ENCODE measurements at regions not wholly inside any gene's neighbourhood (a gene's known extent, or its start where the extent isn't known, plus 50 kb on each side); places are given as distances from the start of the nearest gene placed in this dataset.

GRCh38 chr13:75135325-75135825 is 346.6 kb downstream of the TBC1D4 start:
- no peak overlapping the region for H3K4me3 ChIP-seq (ENCODE audit: low read depth, low read length)

GRCh38 chr13:75132701-75133695 is 349.0 kb downstream of the TBC1D4 start:
- no peak overlapping the region for H3K4me3 ChIP-seq (ENCODE audit: low read depth, low read length)

DNA sequence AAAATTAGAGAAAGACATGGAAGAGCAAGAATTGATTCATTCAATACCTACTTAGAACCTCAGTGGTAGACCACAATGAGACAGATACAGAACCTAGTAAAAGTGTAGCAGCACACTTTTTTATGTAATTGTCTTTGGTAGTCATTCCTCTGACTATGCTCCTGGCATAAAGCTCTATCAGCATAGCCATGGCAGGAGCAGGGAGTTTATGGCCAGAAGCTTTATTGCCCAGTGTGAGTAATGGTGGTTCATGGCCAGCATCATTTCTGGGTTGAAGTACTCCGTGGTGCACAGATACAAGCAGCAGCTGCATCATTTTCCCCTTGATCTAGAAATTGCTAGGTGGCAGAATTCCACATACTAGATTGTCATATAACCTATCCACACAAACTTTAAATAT is 352.6 kb downstream of the TBC1D4 start:
- no peak overlapping the region for H3K4me3 ChIP-seq (ENCODE audit: low read depth, low read length)

- no peak overlapping the region for H3K4me3 ChIP-seq (ENCODE audit: low read depth, low read length)
Observed at GRCh38 chr13:75124415-75124814, 357.6 kb downstream of the TBC1D4 start.

DNA sequence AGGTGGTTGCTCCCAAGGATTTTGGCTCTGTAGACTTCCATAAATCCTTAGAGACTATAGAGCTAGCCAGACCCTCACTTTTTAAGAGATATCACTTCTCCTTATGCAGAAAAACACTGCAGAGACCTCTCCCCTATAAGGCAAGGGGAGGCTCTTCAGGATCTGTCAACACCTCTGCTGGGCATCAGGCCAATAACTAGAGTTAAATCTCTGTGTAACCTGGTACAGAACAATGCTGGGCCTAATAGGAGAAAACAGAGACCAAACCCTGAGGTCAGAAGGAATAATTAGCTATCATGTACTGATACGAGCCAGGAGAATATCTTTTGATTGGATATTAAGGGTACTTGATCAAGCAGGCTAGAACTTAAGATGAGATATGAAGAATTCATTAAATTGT is 358.5 kb downstream of the TBC1D4 start:
- H3K4me3 ChIP-seq (ENCODE audit: low read depth, low read length), result no peak overlapping the region

- no peak overlapping the region for H3K4me3 ChIP-seq (ENCODE audit: low read depth, low read length)
Observed at GRCh38 chr13:75120085-75120484, 361.9 kb downstream of the TBC1D4 start.

GRCh38 chr13:75115171-75115570 is 366.8 kb downstream of the TBC1D4 start:
- no peak overlapping the region for H3K4me3 ChIP-seq (ENCODE audit: low read depth, low read length)

GRCh38 chr13:75103976-75104375 is 378.0 kb downstream of the TBC1D4 start:
- H3K4me3 ChIP-seq (ENCODE audit: low read depth, low read length), result no peak overlapping the region

- no peak overlapping the region for H3K4me3 ChIP-seq (ENCODE audit: low read depth, low read length)
Observed at GRCh38 chr13:75102001-75102716, 379.8 kb downstream of the TBC1D4 start.

DNA sequence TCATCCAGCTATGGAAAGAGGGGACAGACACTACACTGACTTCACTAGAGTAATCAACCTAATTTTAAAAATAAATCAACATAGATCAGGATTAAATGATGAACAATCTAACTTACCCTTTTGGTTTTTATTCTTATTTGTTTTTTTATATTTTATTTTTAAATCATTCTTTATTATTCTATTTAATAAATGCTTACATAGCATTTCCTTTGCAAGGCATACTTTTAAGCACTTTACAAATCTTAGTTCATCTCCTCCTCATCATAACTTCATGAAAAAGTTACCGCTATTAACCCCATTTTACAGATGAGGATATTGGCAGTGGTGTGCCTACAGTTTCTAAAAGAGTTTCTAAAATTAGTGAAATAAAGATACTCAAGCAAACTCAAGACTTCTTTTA is 380.6 kb downstream of the TBC1D4 start:
- H3K4me3 ChIP-seq (ENCODE audit: low read depth, low read length), result no peak overlapping the region

DNA sequence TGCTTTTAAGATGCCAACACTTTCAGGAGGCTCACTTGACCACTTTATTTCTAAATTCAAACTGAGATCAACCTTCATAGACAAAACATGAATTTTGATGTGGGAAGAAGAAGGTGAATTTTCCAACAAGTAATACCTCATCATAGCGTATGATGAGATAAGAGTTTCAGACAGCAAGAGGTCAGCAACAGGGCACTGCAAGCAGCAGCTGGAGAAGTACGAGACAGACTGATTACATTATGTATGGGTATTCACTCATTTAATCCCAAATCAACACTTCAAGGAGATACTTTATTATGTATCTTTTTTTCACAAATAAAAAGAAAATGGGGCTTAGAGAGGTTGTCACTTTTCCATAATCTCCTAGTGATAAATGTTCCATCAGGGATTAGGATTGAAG is 389.8 kb downstream of the TBC1D4 start:
- H3K4me3 ChIP-seq (ENCODE audit: low read depth, low read length), result no peak overlapping the region

GRCh38 chr13:75091718-75092117 is 390.3 kb downstream of the TBC1D4 start:
- no peak overlapping the region for H3K4me3 ChIP-seq (ENCODE audit: low read depth, low read length)

- H3K4me3 ChIP-seq (ENCODE audit: low read depth, low read length), result no peak overlapping the region
Observed at GRCh38 chr13:75090872-75091615, 390.9 kb downstream of the TBC1D4 start.

DNA sequence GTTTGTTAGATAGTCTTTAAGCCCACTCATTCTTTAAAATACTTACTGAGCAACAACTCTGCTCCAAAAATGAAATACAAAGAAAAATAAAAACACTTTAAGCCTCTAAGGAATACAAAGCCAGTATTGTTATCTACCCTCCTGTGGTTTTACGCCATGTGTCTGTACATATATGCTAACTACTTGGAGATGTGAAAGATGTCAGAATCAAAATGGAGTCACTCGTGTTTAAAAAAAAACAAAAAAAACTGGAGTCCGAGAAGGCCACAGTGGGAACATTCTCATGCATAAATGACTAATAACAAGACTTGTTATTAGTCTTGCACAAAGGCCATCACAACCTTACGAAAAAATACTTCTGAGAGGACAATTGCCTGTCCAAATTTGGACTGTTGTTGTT is 393.1 kb downstream of the TBC1D4 start:
- H3K4me3 ChIP-seq (ENCODE audit: low read depth, low read length), result no peak overlapping the region

- H3K4me3 ChIP-seq (ENCODE audit: low read depth, low read length), result no peak overlapping the region
Observed at GRCh38 chr13:75079226-75079625, 402.7 kb downstream of the TBC1D4 start.

GRCh38 chr13:75076476-75076875 is 405.5 kb downstream of the TBC1D4 start:
- no peak overlapping the region for H3K4me3 ChIP-seq (ENCODE audit: low read depth, low read length)

DNA sequence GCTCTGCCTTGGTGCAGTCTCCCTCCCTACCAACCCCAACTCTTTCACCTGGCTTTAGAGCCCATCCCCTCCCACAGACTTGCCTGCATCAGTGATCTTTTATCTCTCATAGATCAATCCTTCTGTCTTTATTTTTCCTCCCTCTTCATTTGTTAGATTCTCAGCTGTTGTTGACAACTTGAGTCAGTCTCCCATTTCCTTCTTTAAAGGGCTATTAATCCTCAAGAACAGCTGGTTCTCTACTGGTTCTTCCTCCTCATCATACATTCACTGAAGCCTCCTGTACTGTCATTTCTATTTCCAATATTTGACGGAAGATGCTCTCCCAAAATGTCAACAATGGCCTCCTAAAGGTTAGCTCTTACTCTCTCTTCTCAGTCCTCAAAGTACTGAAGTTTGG is 408.2 kb downstream of the TBC1D4 start:
- no peak overlapping the region for H3K4me3 ChIP-seq (ENCODE audit: low read depth, low read length)

DNA sequence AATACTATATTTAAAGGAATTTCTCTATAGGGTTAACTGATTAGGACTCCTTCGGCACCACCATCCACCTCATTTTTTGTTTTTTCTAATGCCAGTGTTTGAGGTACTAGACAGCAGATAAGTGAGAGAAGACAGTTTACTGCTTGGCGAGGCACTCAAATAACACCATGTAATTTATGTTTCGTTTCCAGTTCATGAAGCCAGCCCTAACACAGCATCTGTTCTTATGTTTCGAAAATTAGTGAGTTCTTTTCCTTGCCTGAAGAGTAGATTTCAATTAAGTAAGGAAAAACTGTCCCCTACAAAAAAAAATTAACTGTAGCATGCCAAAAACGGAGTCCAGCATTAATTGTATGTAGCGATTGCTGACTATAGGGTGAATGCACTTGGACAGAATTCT is 409.1 kb downstream of the TBC1D4 start:
- no peak overlapping the region for H3K4me3 ChIP-seq (ENCODE audit: low read depth, low read length)

- H3K4me3 ChIP-seq (ENCODE audit: low read depth, low read length), result no peak overlapping the region
Observed at GRCh38 chr13:75072368-75072767, 409.6 kb downstream of the TBC1D4 start.

GRCh38 chr13:75071796-75072195 is 410.2 kb downstream of the TBC1D4 start:
- H3K4me3 ChIP-seq (ENCODE audit: low read depth, low read length), result no peak overlapping the region

GRCh38 chr13:75071395-75071794 is 410.6 kb downstream of the TBC1D4 start:
- H3K4me3 ChIP-seq (ENCODE audit: low read depth, low read length), result no peak overlapping the region
